DMS 273 (cell line): ENCODE measurements at regions not wholly inside any gene's neighbourhood (a gene's known extent, or its start where the extent isn't known, plus 50 kb on each side); places are given as distances from the start of the nearest gene placed in this dataset.

Experiments used
- DNase-seq: peaks from one replicate; lab custom pipeline; 2025; ENCODE audit not compliant: unreplicated experiment; lab: John Stamatoyannopoulos, UW

- peak; percentile 68 for DNase-seq
Measured at GRCh38 chr14:34139160-34140121, 188.6 kb upstream of the EGLN3 start.

- DNase-seq, result no peak
Measured at GRCh38 chr14:34138175-34138574, 187.3 kb upstream of the EGLN3 start.

- DNase-seq, result no peak
Measured at GRCh38 chr14:34137001-34137745, 186.3 kb upstream of the EGLN3 start.

GRCh38 chr14:34135492-34135891 lies 184.6 kb upstream of the EGLN3 start:
- no peak for DNase-seq

GRCh38 chr14:34134484-34134883 lies 183.6 kb upstream of the EGLN3 start:
- DNase-seq, result no peak

GRCh38 chr14:34129927-34130552 lies 179.2 kb upstream of the EGLN3 start:
- no peak for DNase-seq

GRCh38 chr14:34128665-34129064 lies 177.8 kb upstream of the EGLN3 start:
- no peak for DNase-seq

GRCh38 chr14:34126586-34126985 lies 175.7 kb upstream of the EGLN3 start:
- DNase-seq, result no peak

- no peak for DNase-seq
Measured at GRCh38 chr14:34124585-34124984, 173.7 kb upstream of the EGLN3 start.

GRCh38 chr14:34122650-34123049 lies 171.8 kb upstream of the EGLN3 start:
- DNase-seq, result no peak

- no peak for DNase-seq
Measured at GRCh38 chr14:34122081-34122480, 171.2 kb upstream of the EGLN3 start.

GRCh38 chr14:34120185-34120977 lies 169.5 kb upstream of the EGLN3 start:
- peak; percentile 5 for DNase-seq

- no peak for DNase-seq
Measured at GRCh38 chr14:34119107-34119858, 168.4 kb upstream of the EGLN3 start.

- DNase-seq, result no peak
Measured at GRCh38 chr14:34113991-34114390, 163.1 kb upstream of the EGLN3 start.

- no peak for DNase-seq
Measured at GRCh38 chr14:34113005-34113511, 162.2 kb upstream of the EGLN3 start.

GRCh38 chr14:34111953-34112352 lies 161.1 kb upstream of the EGLN3 start:
- peak; percentile 15 for DNase-seq

GRCh38 chr14:34111505-34111904 lies 160.6 kb upstream of the EGLN3 start:
- DNase-seq, result no peak

- no peak for DNase-seq
Measured at GRCh38 chr14:34110531-34110930, 159.7 kb upstream of the EGLN3 start.

GRCh38 chr14:34107441-34107840 lies 156.6 kb upstream of the EGLN3 start:
- no peak for DNase-seq

- no peak for DNase-seq
Measured at GRCh38 chr14:34106310-34106709, 155.4 kb upstream of the EGLN3 start.
